Cardiac muscle cell (in vitro differentiated cells and primary cell): ENCODE measurements at regions not wholly inside any gene's neighbourhood (a gene's known extent, or its start where the extent isn't known, plus 50 kb on each side); places are given as distances from the start of the nearest gene placed in this dataset.
"Not testable (repeated sequence)": the region's sequence is repeated elsewhere in the genome, so short reads cannot be mapped to it uniquely, and the experiment has no call there.

Experiments used
- DNase-seq, 2 donors: peaks; one replicate each; pipeline versions ENCODE4 v3.0.0 to v3.0.0-alpha.2; 2010 to 2017; ENCODE audit warnings: low read depth in 1 of 2, low spot score in 1 of 2
- H3K27ac ChIP-seq: fragments of 200-600 bp; sonication (generic); 2 replicates; pipeline ENCODE4 v1.5.1; 2016
- H3K27me3 ChIP-seq: fragments of 200-600 bp; sonication (generic); 2 replicates; pipeline ENCODE4 v1.6.0; 2016; ENCODE audit warnings: control low read depth
- H3K36me3 ChIP-seq: fragments of 200-600 bp; sonication (generic); 2 replicates; pipeline ENCODE4 v1.5.1; 2016; ENCODE audit warnings: control low read depth
- H3K4me1 ChIP-seq: fragments of 200-600 bp; sonication (generic); 2 replicates; pipeline ENCODE4 v1.8.1; 2017; ENCODE audit warnings: low read depth, mild to moderate bottlenecking, mixed run types
- H3K4me3 ChIP-seq: fragments of 200-600 bp; sonication (generic); 2 replicates; pipeline ENCODE4 v1.5.1; 2016; ENCODE audit warnings: mild to moderate bottlenecking
- H3K9me3 ChIP-seq: fragments of 200-600 bp; sonication (generic); 2 replicates; pipeline ENCODE4 v1.5.1; 2017; ENCODE audit warnings: low read depth, mild to moderate bottlenecking, control low read depth
- CTCF ChIP-seq: IDR thresholded peaks from 2 replicates; pipeline ENCODE4 v1.5.1; 2012; ENCODE audit warnings: low read depth, mild to moderate bottlenecking, low read length

DNA sequence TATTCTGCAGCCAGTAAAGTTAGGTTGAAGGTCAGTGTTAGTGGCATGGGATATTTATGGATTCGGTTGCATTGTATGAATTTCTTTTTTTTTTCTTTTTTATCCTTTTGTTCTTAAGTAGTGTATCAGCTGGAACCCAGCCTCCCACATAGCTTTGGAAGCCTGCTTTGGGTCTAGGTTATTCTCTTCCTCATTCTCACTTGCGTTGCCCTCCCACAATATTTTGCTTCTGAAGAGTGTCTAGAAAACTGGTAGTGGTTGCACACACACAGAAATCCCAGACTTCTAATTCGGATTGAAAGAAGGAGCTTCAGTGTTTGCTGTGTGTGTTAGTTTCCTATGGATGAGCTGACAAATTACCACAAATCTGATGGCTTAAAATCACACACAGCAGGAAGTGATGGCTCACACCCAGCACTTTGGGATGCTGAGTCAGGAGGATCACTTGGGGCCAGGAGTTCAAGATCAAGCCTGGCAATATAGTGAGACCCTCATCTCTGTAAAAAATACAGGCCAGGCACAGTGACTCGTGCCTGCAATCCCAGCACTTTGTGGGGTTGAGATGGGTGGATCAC is 104.8 kb downstream of the ARL4C start:
- H3K36me3 ChIP-seq, result no peaks in the 10 kb centered on the region
- no peaks in the 10 kb centered on the region for H3K27me3 ChIP-seq
- no peak overlapping the region for H3K27ac ChIP-seq
- DNase-seq, result no peak
- no peaks in the 10 kb centered on the region for H3K4me1 ChIP-seq
- no peak overlapping the region for H3K4me3 ChIP-seq
- no peaks in the 10 kb centered on the region for H3K9me3 ChIP-seq
- TF ChIP-seq CTCF, result no peak

DNA sequence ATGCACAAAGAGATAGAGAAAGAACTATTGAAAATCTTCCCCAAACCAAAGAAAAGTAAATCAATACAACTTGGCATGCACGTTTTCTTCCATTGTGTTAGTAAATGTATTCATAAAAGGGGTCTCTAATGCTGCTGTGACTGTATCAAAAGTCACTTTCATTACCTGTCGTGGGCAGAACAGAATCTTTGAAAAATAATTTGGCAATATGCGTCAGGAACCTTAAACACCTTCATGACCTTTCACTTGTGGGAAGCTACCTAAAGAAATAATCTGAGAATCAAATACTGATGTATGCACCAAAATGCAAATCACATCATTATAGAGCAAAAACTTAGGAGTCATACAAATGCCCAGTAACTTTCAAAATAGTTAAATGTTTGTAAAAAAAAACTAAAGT is 105.3 kb downstream of the ARL4C start:
- no peak for TF ChIP-seq CTCF

GRCh38 chr2:234389661-234390060 is 107.2 kb downstream of the ARL4C start:
- H3K9me3 ChIP-seq, DNase-seq, H3K4me3 ChIP-seq: not testable (repeated sequence)

More for the DNA sequence above, 105.3 kb downstream of the ARL4C start:
- H3K9me3 ChIP-seq, result no peaks in the 10 kb centered on the region
- no peak overlapping the region for H3K4me3 ChIP-seq
- H3K27ac ChIP-seq, result no peak overlapping the region
- H3K4me1 ChIP-seq, result no peaks in the 10 kb centered on the region
- H3K36me3 ChIP-seq, result no peaks in the 10 kb centered on the region
- no peaks in the 10 kb centered on the region for H3K27me3 ChIP-seq
- no peak for DNase-seq

GRCh38 chr2:234388591-234388990 is 108.3 kb downstream of the ARL4C start:
- no peak for TF ChIP-seq CTCF
- Histone ChIP-seq H3K9me3 (no peaks in the 10 kb centered on the region), H3K4me1 (no peaks in the 10 kb centered on the region), H3K4me3 (no peak overlapping the region), H3K36me3 (no peaks in the 10 kb centered on the region), H3K27me3 (no peaks in the 10 kb centered on the region), H3K27ac (no peak overlapping the region)
- DNase-seq, result no peak

More at GRCh38 chr2:234389661-234390060, 107.2 kb downstream of the ARL4C start:
- not testable (repeated sequence) for H3K27ac ChIP-seq, H3K4me1 ChIP-seq, H3K27me3 ChIP-seq, H3K36me3 ChIP-seq

GRCh38 chr2:234386971-234387370 is 109.9 kb downstream of the ARL4C start:
- no peak overlapping the region for H3K4me3 ChIP-seq
- DNase-seq, result no peak

DNA sequence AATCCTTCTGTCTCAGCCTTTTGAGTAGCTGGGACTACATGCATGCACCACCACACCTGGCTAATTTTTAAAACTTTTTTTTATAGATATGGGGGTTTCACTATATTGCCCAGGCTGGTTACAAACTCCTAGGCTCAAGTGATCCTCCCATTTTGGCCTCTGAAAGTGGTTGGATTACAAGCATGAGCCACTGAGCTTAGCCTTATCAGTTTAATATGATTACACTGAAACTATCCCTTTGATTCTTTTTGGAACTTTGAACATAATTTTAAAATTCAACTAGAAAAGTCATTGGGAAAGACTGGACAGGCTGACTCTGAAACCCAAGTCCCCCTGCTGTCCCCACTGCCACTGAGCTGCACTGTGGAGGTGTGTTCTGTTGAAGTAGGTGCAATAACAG is 114.8 kb downstream of the ARL4C start:
- Histone ChIP-seq H3K36me3 (no peaks in the 10 kb centered on the region), H3K4me3 (no peak overlapping the region), H3K4me1 (no peaks in the 10 kb centered on the region), H3K27me3 (no peaks in the 10 kb centered on the region), H3K9me3 (no peaks in the 10 kb centered on the region), H3K27ac (no peak overlapping the region)
- TF ChIP-seq CTCF, result no peak
- no peak for DNase-seq

More at GRCh38 chr2:234386971-234387370, 109.9 kb downstream of the ARL4C start:
- Histone ChIP-seq H3K27me3 (no peaks in the 10 kb centered on the region), H3K9me3 (no peaks in the 10 kb centered on the region), H3K27ac (no peak overlapping the region), H3K36me3 (no peaks in the 10 kb centered on the region), H3K4me1 (no peaks in the 10 kb centered on the region)
- no peak for TF ChIP-seq CTCF

GRCh38 chr2:234378958-234379357 is 117.9 kb downstream of the ARL4C start:
- not testable (repeated sequence) for H3K9me3 ChIP-seq, H3K36me3 ChIP-seq, DNase-seq, H3K4me1 ChIP-seq, H3K4me3 ChIP-seq, H3K27me3 ChIP-seq, H3K27ac ChIP-seq
